Neuronal stem cell (in vitro differentiated cells): ENCODE measurements at regions not wholly inside any gene's neighbourhood (a gene's known extent, or its start where the extent isn't known, plus 50 kb on each side); places are given as distances from the start of the nearest gene placed in this dataset.
A peak's percentile ranks its signal among the peaks of the same experiment; 100 is the strongest.

Experiments used
- DNase-seq: peaks from one replicate; pipeline ENCODE4 v3.0.0-alpha.2; 2013; ENCODE audit warnings: low spot score
- H2AFZ ChIP-seq: one replicate; pipeline ENCODE4 v1.6.1; 2013; ENCODE audit warnings: mild to moderate bottlenecking, low read length, inconsistent platforms
- H2AK5ac ChIP-seq: 2 replicates; pipeline ENCODE4 v1.6.1; 2013; ENCODE audit warnings: low read depth, mild to moderate bottlenecking, inconsistent platforms, low read length, moderate library complexity, mixed read lengths
- H2BK120ac ChIP-seq: 2 replicates; pipeline ENCODE4 v1.6.1; 2013; ENCODE audit warnings: low read depth, mild to moderate bottlenecking, inconsistent platforms, low read length, moderate library complexity, mixed read lengths
- H2BK12ac ChIP-seq: one replicate; pipeline ENCODE4 v1.6.1; 2013; ENCODE audit warnings: low read length, inconsistent platforms
- H2BK15ac ChIP-seq: 2 replicates; pipeline ENCODE4 v1.6.1; 2013; ENCODE audit warnings: mild to moderate bottlenecking, low read length, inconsistent platforms, mixed read lengths
- H2BK5ac ChIP-seq: one replicate; pipeline ENCODE4 v1.6.1; 2013; ENCODE audit warnings: inconsistent platforms, mild to moderate bottlenecking, low read length, moderate library complexity
- H3K14ac ChIP-seq: one replicate; pipeline ENCODE4 v1.6.1; 2013; ENCODE audit warnings: low read length, inconsistent platforms
- H3K18ac ChIP-seq: 2 replicates; pipeline ENCODE4 v1.6.1; 2013; ENCODE audit warnings: low read length, inconsistent platforms
- H3K23ac ChIP-seq: 2 replicates; pipeline ENCODE4 v1.6.1; 2013; ENCODE audit warnings: low read depth, mild to moderate bottlenecking, mixed read lengths, low read length, inconsistent platforms; ENCODE audit not compliant: poor library complexity
- H3K27ac ChIP-seq: replicated peaks from 3 replicates; pipeline ENCODE4 v1.5.1; 2013; ENCODE audit warnings: low read length, inconsistent platforms
- H3K27me3 ChIP-seq, 3 experiments: 2 replicates each; pipeline ENCODE4 v1.6.1; 2013; ENCODE audit warnings: low read length in 3 of 3, mild to moderate bottlenecking in 2 of 3, inconsistent platforms in 1 of 3, low read depth in 1 of 3, mixed read lengths in 1 of 3, moderate library complexity in 1 of 3; ENCODE audit not compliant: control insufficient read depth in 3 of 3, insufficient read depth in 3 of 3
- H3K36me3 ChIP-seq, 2 donors: replicated peaks in 1 of 2; 2 replicates each; pipeline ENCODE4 v1.6.1; 2013; ENCODE audit warnings: low read length in 2 of 2; ENCODE audit not compliant: control insufficient read depth in 2 of 2, insufficient read depth in 2 of 2
- H3K4ac ChIP-seq: 2 replicates; pipeline ENCODE4 v1.6.1; 2013; ENCODE audit warnings: inconsistent platforms, mild to moderate bottlenecking, low read length, moderate library complexity
- H3K4me1 ChIP-seq, 2 donors: 1 replicate in 1 of 2; 2 replicates in 1 of 2; pipeline ENCODE4 v1.6.1; 2013; ENCODE audit warnings: low read length in 2 of 2, low read depth in 1 of 2; ENCODE audit not compliant: control insufficient read depth in 2 of 2, insufficient read depth in 1 of 2
- H3K4me2 ChIP-seq: one replicate; pipeline ENCODE4 v1.6.1; 2013; ENCODE audit warnings: mild to moderate bottlenecking, low read length, inconsistent platforms; ENCODE audit not compliant: insufficient read depth, poor library complexity, severe bottlenecking
- H3K4me3 ChIP-seq, 2 donors: 2 replicates each; pipeline ENCODE4 v1.5.1; 2013; ENCODE audit warnings: low read length in 2 of 2, mild to moderate bottlenecking in 2 of 2, inconsistent platforms in 1 of 2, moderate library complexity in 1 of 2
- H3K79me1 ChIP-seq: one replicate; pipeline ENCODE4 v1.6.1; 2013; ENCODE audit warnings: low read depth, mild to moderate bottlenecking, inconsistent platforms, low read length, moderate library complexity
- H3K9ac ChIP-seq: one replicate; pipeline ENCODE4 v1.6.1; 2013; ENCODE audit warnings: mild to moderate bottlenecking, low read depth, low read length, inconsistent platforms; ENCODE audit not compliant: poor library complexity
- H3K9me3 ChIP-seq, 2 donors: replicated peaks in 1 of 2; 2 replicates each; pipeline versions ENCODE3 to v1.6.1; 2013; ENCODE audit warnings: low read length in 2 of 2, mild to moderate bottlenecking in 2 of 2, inconsistent platforms in 1 of 2, low read depth in 1 of 2, mixed read lengths in 1 of 2, moderate library complexity in 1 of 2; ENCODE audit not compliant: control insufficient read depth in 2 of 2, insufficient read depth in 1 of 2
- H4K8ac ChIP-seq: one replicate; pipeline ENCODE4 v1.6.1; 2013; ENCODE audit warnings: low read depth, mild to moderate bottlenecking, inconsistent platforms, low read length, moderate library complexity
- H4K91ac ChIP-seq: one replicate; pipeline ENCODE4 v1.6.1; 2013; ENCODE audit warnings: low read length, low read depth, mild to moderate bottlenecking, inconsistent platforms; ENCODE audit not compliant: poor library complexity
- WGBS, 2 donors: extraction: QIAGEN DNeasy Blood & Tissue Kit; methylation state at CpG; one replicate each; pipeline ENCODE4 v1.1.7; 2013; ENCODE audit warnings: missing lambda C conversion rate in 2 of 2, mixed read lengths in 1 of 2; ENCODE audit not compliant: insufficient read length in 2 of 2, insufficient replicate concordance in 1 of 2; ENCODE audit errors: extremely low coverage in 2 of 2; 5-methylcytosine and 5-hydroxymethylcytosine counted together

DNA sequence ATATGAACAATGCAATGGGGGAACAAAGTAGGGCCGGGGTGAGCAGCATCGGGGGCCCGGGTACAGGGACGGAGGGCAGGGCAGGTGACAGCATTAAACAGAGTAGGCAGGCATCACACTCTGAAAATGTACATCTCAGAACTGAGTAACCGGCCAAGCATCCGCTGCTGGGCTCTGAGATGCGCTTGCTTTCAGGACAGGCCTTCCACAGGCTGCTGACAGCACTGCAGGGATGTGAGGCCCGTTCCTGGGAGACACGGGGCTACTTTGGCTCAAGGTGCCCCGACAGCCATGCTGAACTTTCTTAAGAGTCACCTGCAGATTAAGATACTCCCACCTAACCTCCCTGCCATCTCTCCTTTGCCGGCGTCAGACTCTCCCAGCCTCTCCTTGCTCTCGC, 64.3 kb upstream of the FGFR2 start:
- Histone ChIP-seq H3K4me3 (no peak overlapping the region), H2AFZ (no peak overlapping the region), H3K18ac (no peak overlapping the region), H2AK5ac (no peak overlapping the region), H3K23ac (no peak overlapping the region), H3K79me1 (no peaks in the 10 kb centered on the region), H3K4ac (no peak overlapping the region), H3K4me2 (no peak overlapping the region), H3K36me3 (no peaks in the 10 kb centered on the region), H4K8ac (no peak overlapping the region), H4K91ac (no peak overlapping the region), H3K27me3 (peaks cover 0 to 4% (median 0%) of the 10 kb centered on the region in 3 experiments), H3K14ac (no peak overlapping the region), H2BK120ac (no peak overlapping the region), H3K9me3 (no peaks in the 10 kb centered on the region), H2BK5ac (no peak overlapping the region), H3K4me1 (no peaks in the 10 kb centered on the region), H3K27ac (no peak overlapping the region), H2BK15ac (no peak overlapping the region), H3K9ac (no peak overlapping the region), H2BK12ac (no peak overlapping the region)
- DNase-seq, result no peak
- no CpG with 5 or more reads among the region's 13 CpGs for WGBS, 2 donors

DNA sequence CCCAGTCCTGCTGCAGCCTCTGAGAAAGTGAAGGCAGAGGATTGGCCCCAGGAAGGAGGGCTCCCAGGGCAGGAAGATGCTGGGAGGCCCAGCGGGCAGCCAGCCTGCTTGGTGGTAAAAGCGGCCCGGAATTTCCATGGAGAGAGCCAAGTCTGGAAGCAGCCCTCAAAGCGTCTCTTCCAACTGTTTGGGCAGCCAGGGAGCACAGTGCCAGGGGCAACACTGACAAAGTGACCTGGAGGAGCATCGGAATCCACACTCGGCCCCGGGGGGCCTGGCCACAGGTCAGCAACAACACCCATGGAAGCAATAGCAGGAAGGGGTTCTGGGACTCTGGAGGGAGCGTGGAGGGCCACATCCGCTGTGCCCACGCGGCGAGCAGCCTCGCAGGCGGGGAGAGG, 63.2 kb upstream of the FGFR2 start:
- Histone ChIP-seq H3K4me2 (no peak overlapping the region), H3K27me3 (peaks cover 0 to 2% (median 0%) of the 10 kb centered on the region in 3 experiments), H3K4me1 (no peaks in the 10 kb centered on the region), H3K27ac (no peak overlapping the region), H3K4me3 (peak overlapping the region in 1 of 2 donors; percentile 16), H2BK15ac (no peak overlapping the region), H3K9me3 (no peaks in the 10 kb centered on the region), H2BK5ac (no peak overlapping the region), H4K91ac (no peak overlapping the region), H3K36me3 (no peaks in the 10 kb centered on the region), H2BK12ac (no peak overlapping the region), H2AK5ac (no peak overlapping the region), H3K23ac (no peak overlapping the region), H4K8ac (no peak overlapping the region), H3K79me1 (no peaks in the 10 kb centered on the region), H3K4ac (no peak overlapping the region), H3K9ac (no peak overlapping the region), H3K18ac (no peak overlapping the region), H2AFZ (no peak overlapping the region), H2BK120ac (no peak overlapping the region), H3K14ac (no peak overlapping the region)
- DNase-seq, result no peak
- WGBS, 2 donors, result no CpG with 5 or more reads among the region's 14 CpGs

DNA sequence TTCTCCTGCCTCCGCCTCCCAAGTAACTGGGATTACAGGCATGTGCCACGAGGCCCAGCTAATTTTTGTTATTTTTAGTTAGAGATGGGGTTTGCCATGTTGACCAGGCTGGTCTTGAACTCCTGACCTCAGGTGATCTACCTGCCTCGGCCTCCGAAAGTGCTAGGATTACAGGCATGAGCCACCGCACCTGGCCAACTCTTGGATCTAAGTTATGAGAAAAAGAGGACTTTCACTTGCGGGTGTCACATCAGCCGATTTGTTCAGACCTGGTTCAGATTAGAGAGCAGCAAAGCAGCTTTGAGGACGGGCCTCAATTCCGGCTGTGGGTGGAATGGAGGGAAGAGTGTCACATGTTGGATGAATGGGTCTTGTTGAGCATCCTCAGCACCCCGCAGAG, 61.0 kb upstream of the FGFR2 start:
- Histone ChIP-seq H3K23ac (no peak overlapping the region), H2AFZ (no peak overlapping the region), H3K9me3 (no peaks in the 10 kb centered on the region), H3K27me3 (peaks cover 0 to 2% (median 0%) of the 10 kb centered on the region in 3 experiments), H2BK12ac (no peak overlapping the region), H3K18ac (no peak overlapping the region), H4K91ac (no peak overlapping the region), H3K4me1 (peaks cover 0 to 2% of the 10 kb centered on the region in 2 donors), H3K9ac (no peak overlapping the region), H3K14ac (no peak overlapping the region), H2BK15ac (no peak overlapping the region), H3K4me2 (no peak overlapping the region), H3K4ac (no peak overlapping the region), H2BK120ac (no peak overlapping the region), H3K27ac (no peak overlapping the region), H2AK5ac (no peak overlapping the region), H4K8ac (no peak overlapping the region), H3K36me3 (no peaks in the 10 kb centered on the region), H2BK5ac (no peak overlapping the region), H3K79me1 (no peaks in the 10 kb centered on the region), H3K4me3 (no peak overlapping the region)
- DNase-seq, result no peak
- no CpG with 5 or more reads among the region's 10 CpGs for WGBS, 2 donors

DNA sequence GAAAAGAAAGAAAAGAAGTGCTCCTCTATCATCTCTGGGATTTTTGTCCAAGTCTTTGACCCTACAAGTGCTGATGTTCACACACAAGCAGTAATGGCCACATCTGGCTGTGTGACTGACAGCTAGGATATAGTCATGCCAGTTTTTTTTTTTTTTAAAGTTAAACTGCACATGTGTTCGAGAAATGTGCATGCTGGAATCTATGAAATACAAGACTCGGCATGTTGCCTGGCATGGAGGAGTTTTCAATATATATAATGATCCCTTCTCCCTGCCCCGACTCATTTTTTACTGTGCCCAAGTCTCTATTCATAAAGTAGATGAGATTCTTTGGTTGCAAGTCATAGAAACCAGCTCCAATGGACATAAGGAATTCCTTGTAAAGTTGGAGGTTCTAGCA, 60.4 kb upstream of the FGFR2 start:
- no peaks in the 10 kb centered on the region for H3K36me3 ChIP-seq
- no peak overlapping the region for H2AFZ ChIP-seq
- no CpG with 5 or more reads among the region's 3 CpGs for WGBS, 2 donors
- no peak overlapping the region for H3K27ac ChIP-seq
- H3K79me1 ChIP-seq, result no peaks in the 10 kb centered on the region
- H3K9me3 ChIP-seq, result peaks cover 0 to under 1% of the 10 kb centered on the region in 2 donors
- H2BK5ac ChIP-seq, result no peak overlapping the region
- no peak overlapping the region for H3K23ac ChIP-seq
- H2BK12ac ChIP-seq, result no peak overlapping the region
- H4K91ac ChIP-seq, result no peak overlapping the region
- no peak overlapping the region for H2AK5ac ChIP-seq
- H3K4me2 ChIP-seq, result no peak overlapping the region
- peaks cover 0 to 2% (median 0%) of the 10 kb centered on the region in 3 experiments for H3K27me3 ChIP-seq
- H3K18ac ChIP-seq, result no peak overlapping the region
- H2BK120ac ChIP-seq, result no peak overlapping the region
- no peak overlapping the region for H3K9ac ChIP-seq
- H3K4me3 ChIP-seq, result no peak overlapping the region
- no peak for DNase-seq
- H2BK15ac ChIP-seq, result no peak overlapping the region
- no peak overlapping the region for H4K8ac ChIP-seq
- no peak overlapping the region for H3K14ac ChIP-seq
- no peak overlapping the region for H3K4ac ChIP-seq
- H3K4me1 ChIP-seq, result peaks cover 0 to 2% of the 10 kb centered on the region in 2 donors
